GM12864 (cell line): ENCODE measurements at regions not wholly inside any gene's neighbourhood (a gene's known extent, or its start where the extent isn't known, plus 50 kb on each side); places are given as distances from the start of the nearest gene placed in this dataset.

Source experiments
- DNase-seq: peaks from one replicate; pipeline ENCODE4 v3.0.0-alpha.2; 2011; ENCODE audit warnings: low read depth
- H3K4me3 ChIP-seq: 2 replicates; pipeline ENCODE4 v1.5.1; 2011; ENCODE audit warnings: mild to moderate bottlenecking, low read depth, low read length, control low read depth
- CTCF ChIP-seq: IDR thresholded peaks from 2 replicates; pipeline ENCODE4 v1.5.1; 2011; ENCODE audit warnings: low read depth, mild to moderate bottlenecking, moderate library complexity, low read length, control low read depth, inconsistent platforms; ENCODE audit errors: missing control alignments

- no peak overlapping the region for H3K4me3 ChIP-seq
- no peak for DNase-seq
- no peak for TF ChIP-seq CTCF
Measured at GRCh38 chr3:6560259-6560658, 300.7 kb upstream of the GRM7 start.

- no peak overlapping the region for H3K4me3 ChIP-seq
- no peak for TF ChIP-seq CTCF
- DNase-seq: no peak
Measured at GRCh38 chr3:6567241-6567640, 293.7 kb upstream of the GRM7 start.

DNA sequence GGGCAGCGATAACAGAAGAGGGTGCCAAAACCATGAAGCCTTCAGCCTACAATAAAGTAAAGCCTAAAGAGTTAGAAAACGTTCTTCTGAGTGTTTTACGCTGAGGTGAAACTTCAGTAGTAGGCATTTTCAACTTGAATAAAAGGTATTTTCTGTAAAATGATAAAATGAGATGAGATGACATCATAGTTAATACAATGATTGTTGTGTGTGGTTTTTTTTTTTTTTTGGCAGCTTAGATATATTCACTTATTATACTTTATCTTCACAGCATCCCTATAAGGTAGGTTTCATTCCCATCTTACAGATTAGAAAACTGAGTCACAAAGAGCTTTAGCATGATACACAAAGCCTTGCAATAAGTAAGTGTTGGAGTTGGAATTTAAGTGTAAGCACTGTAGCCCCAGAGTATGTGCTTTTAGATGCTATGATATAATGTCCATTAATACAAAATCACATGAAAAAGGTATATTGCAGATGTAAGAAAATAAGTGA lies 291.9 kb upstream of the GRM7 start:
- TF ChIP-seq CTCF: no peak
- no peak overlapping the region for H3K4me3 ChIP-seq
- DNase-seq: no peak

GRCh38 chr3:6571448-6571847 lies 289.5 kb upstream of the GRM7 start:
- no peak overlapping the region for H3K4me3 ChIP-seq
- TF ChIP-seq CTCF: no peak

DNA sequence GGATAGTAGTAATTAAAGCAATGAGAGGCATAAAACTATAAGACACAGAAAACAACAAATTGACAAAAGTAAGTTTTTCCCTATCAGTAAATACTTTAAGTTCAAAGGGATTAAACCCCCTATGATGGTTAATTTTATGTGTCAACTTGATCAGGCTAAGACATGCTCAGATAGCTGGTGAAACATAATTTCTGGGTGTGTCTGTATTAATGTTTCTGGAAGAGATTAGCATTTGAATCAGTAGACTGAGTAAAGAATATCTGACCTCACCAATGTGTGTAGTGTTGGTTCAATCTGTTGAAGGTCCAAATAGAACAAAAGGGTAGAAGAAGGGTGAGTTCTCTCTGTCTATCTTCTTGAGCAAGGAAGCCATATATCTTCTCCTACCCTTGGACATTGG lies 283.3 kb upstream of the GRM7 start:
- no peak overlapping the region for H3K4me3 ChIP-seq
- TF ChIP-seq CTCF: no peak
- no peak for DNase-seq

More at GRCh38 chr3:6571448-6571847, 289.5 kb upstream of the GRM7 start:
- DNase-seq: no peak

DNA sequence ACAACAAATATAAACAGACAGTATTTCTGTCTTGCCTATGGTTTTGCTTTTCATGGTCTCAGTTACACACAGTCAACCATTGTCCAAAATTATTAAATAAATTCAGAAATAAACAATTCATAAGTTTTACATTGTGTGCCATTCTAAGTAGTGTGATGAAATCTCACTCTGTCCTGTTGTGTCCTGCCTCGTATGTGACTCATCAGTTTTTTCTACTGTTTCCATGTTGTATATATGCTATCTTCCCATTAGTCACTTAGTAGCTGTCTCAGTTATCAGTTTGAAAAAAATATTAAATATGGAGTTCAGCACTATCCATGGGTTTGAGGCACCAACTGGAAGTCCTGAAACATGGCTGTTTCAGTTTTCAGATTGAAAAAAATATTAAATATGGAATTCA lies 282.4 kb upstream of the GRM7 start:
- no peak for DNase-seq
- H3K4me3 ChIP-seq: no peak overlapping the region
- TF ChIP-seq CTCF: no peak

DNA sequence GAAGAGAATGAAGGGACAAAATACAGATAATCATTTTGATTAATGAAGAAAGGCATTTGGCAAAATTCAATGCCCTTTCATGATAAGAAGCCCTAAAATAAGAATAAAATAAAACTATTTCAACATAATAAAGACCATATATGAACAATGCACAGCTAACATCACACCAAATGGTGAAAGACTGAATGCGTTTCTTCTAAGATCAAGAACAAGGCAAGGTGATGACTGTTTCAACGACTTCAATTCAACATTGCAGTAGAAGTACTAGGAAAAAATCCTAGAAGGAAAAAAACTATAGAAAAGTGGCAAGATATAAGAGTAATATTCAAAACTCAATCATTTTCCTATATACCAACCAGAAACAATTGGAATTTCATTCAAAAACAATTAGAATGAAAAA lies 280.1 kb upstream of the GRM7 start:
- TF ChIP-seq CTCF: no peak

More for the DNA sequence above, 280.1 kb upstream of the GRM7 start:
- no peak for DNase-seq
- H3K4me3 ChIP-seq: no peak overlapping the region
